Neural cell (in vitro differentiated cells): ENCODE measurements at regions not wholly inside any gene's neighbourhood (a gene's known extent, or its start where the extent isn't known, plus 50 kb on each side); places are given as distances from the start of the nearest gene placed in this dataset.

Source experiments
- H2AFZ ChIP-seq: fragments of 200-600, 300-800 bp; sonication (generic), shearing (Covaris generic); 2 replicates; pipeline ENCODE4 v1.6.0; 2014; ENCODE audit warnings: low read depth, mild to moderate bottlenecking, antibody characterized with exemption, low read length, moderate library complexity
- H3F3A ChIP-seq: fragments of 200-600 bp; shearing (Covaris generic); 2 replicates; pipeline ENCODE4 v1.6.1; 2016; ENCODE audit warnings: mild to moderate bottlenecking, moderate library complexity, mixed read lengths, antibody characterized with exemption, low read length; ENCODE audit not compliant: insufficient read depth, poor library complexity, severe bottlenecking
- H3K27ac ChIP-seq: fragments of 200-600, 300-800 bp; sonication (generic), shearing (Covaris generic); 2 replicates; pipeline ENCODE4 v1.5.1; 2014; ENCODE audit warnings: mild to moderate bottlenecking, low read length, moderate library complexity
- H3K27me3 ChIP-seq: fragments of 300-800, 200-600 bp; sonication (generic), shearing (Covaris generic); 2 replicates; pipeline ENCODE4 v1.6.0; 2014; ENCODE audit warnings: mild to moderate bottlenecking, low read depth, low read length, moderate library complexity; ENCODE audit not compliant: insufficient read depth
- H3K36me3 ChIP-seq: fragments of 300-800, 200-600 bp; sonication (generic), shearing (Covaris generic); 2 replicates; pipeline ENCODE4 v1.5.1; 2014; ENCODE audit warnings: mild to moderate bottlenecking, antibody characterized with exemption, low read length, moderate library complexity; ENCODE audit not compliant: insufficient read depth
- H3K4me2 ChIP-seq: fragments of 300-800, 200-600 bp; sonication (generic), shearing (Covaris generic); 2 replicates; pipeline ENCODE4 v1.6.0; 2014; ENCODE audit warnings: mild to moderate bottlenecking, low read length
- H3K4me3 ChIP-seq: fragments of 300-800, 200-600 bp; sonication (generic), shearing (Covaris generic); 2 replicates; pipeline ENCODE4 v1.5.1; 2014; ENCODE audit warnings: mild to moderate bottlenecking, low read length, moderate library complexity
- H3K79me2 ChIP-seq: fragments of 200-600 bp; shearing (Covaris generic); replicated peaks from 2 replicates; pipeline ENCODE4 v1.6.0; 2014; ENCODE audit warnings: mild to moderate bottlenecking, low read length, moderate library complexity; ENCODE audit not compliant: insufficient read depth
- H3K9ac ChIP-seq: fragments of 300-800, 200-600 bp; sonication (generic), shearing (Covaris generic); 2 replicates; pipeline ENCODE4 v1.6.1; 2016; ENCODE audit warnings: mild to moderate bottlenecking, low read length, mixed read lengths
- H3K9me2 ChIP-seq: fragments of 200-600 bp; shearing (Covaris generic); 2 replicates; pipeline ENCODE4 v1.6.1; 2016; ENCODE audit warnings: mild to moderate bottlenecking, low read length, mixed read lengths; ENCODE audit not compliant: insufficient read depth
- H3K9me3 ChIP-seq: fragments of 200-600, 300-800 bp; sonication (generic), shearing (Covaris generic); 2 replicates; pipeline ENCODE4 v1.6.1; 2016; ENCODE audit warnings: mild to moderate bottlenecking, mixed run types, low read length, moderate library complexity, mixed read lengths
- H4K20me1 ChIP-seq: fragments of 200-600 bp; shearing (Covaris generic); 2 replicates; pipeline ENCODE4 v1.6.1; 2016; ENCODE audit warnings: mild to moderate bottlenecking, mixed run types; ENCODE audit not compliant: insufficient read depth
- CTCF ChIP-seq: fragments of 450-650 bp; IDR thresholded peaks from 2 replicates; pipeline ENCODE4 v1.5.1; 2014; ENCODE audit warnings: antibody characterized with exemption, mild to moderate bottlenecking, moderate library complexity; ENCODE audit not compliant: poor library complexity, severe bottlenecking
- EP300 ChIP-seq: fragments of 450-650 bp; conservative IDR thresholded peaks from 2 replicates; pipeline ENCODE4 v1.6.1; 2014; ENCODE audit warnings: antibody characterized with exemption, mild to moderate bottlenecking, moderate library complexity; ENCODE audit not compliant: poor library complexity, severe bottlenecking
- EZH2 ChIP-seq: fragments of 200-600, 300-800 bp; shearing (Covaris generic), sonication (generic); IDR thresholded peaks from 2 replicates; pipeline ENCODE4 v1.6.1; 2014; ENCODE audit warnings: antibody characterized with exemption, low read length, borderline replicate concordance, mild to moderate bottlenecking; ENCODE audit not compliant: insufficient read depth, poor library complexity, severe bottlenecking
- MXI1 ChIP-seq: fragments of 450-650 bp; conservative IDR thresholded peaks from 2 replicates; pipeline ENCODE4 v1.6.1; 2014; ENCODE audit warnings: antibody characterized with exemption, mild to moderate bottlenecking; ENCODE audit not compliant: poor library complexity, severe bottlenecking
- POLR2AphosphoS5 ChIP-seq: IDR thresholded peaks from 2 replicates; pipeline ENCODE4 v1.6.1; 2012
- RAD21 ChIP-seq: fragments of 450-650 bp; conservative IDR thresholded peaks from 2 replicates; pipeline ENCODE4 v1.6.1; 2014; ENCODE audit warnings: antibody characterized with exemption, mild to moderate bottlenecking, moderate library complexity
- REST ChIP-seq: IDR thresholded peaks from 2 replicates; pipeline ENCODE4 v1.6.1; 2012; ENCODE audit warnings: borderline replicate concordance
- SMC3 ChIP-seq: fragments of 450-650 bp; conservative IDR thresholded peaks from 2 replicates; pipeline ENCODE4 v1.6.1; 2014; ENCODE audit warnings: antibody characterized with exemption, mild to moderate bottlenecking, moderate library complexity; ENCODE audit not compliant: poor library complexity
- TAF1 ChIP-seq: IDR thresholded peaks from 2 replicates; pipeline ENCODE4 v1.6.1; 2012; ENCODE audit warnings: low read depth

- Histone ChIP-seq H2AFZ (no peak overlapping the region), H3K4me3 (no peak overlapping the region), H3K36me3 (no peaks in the 10 kb centered on the region), H3K9me3 (no peaks in the 10 kb centered on the region), H3K9ac (no peak overlapping the region), H3K4me2 (no peak overlapping the region), H3K27ac (no peak overlapping the region), H3K79me2 (no peaks in the 10 kb centered on the region), H4K20me1 (no peaks in the 10 kb centered on the region), H3F3A (no peaks in the 10 kb centered on the region), H3K27me3 (no peaks in the 10 kb centered on the region), H3K9me2 (no peaks in the 10 kb centered on the region)
- no peak for TF ChIP-seq REST
- TF ChIP-seq TAF1 = no peak
- no peak for TF ChIP-seq MXI1
- TF ChIP-seq RAD21 = no peak
- no peak for TF ChIP-seq SMC3
- no peak for TF ChIP-seq EZH2
- no peak for TF ChIP-seq EP300
- no peak for TF ChIP-seq POLR2AphosphoS5
- no peak for TF ChIP-seq CTCF
These were observed 220.6 kb downstream of the PTGER3 start for GRCh38 chr1:70827030-70827429.

- H3K9ac ChIP-seq = no peak overlapping the region
- no peaks in the 10 kb centered on the region for H3K36me3 ChIP-seq
These were observed 219.4 kb downstream of the PTGER3 start for GRCh38 chr1:70828177-70828576.

More at GRCh38 chr1:70828177-70828576, 219.4 kb downstream of the PTGER3 start:
- no peaks in the 10 kb centered on the region for H3K9me2 ChIP-seq
- H3K4me2 ChIP-seq = no peak overlapping the region
- H3K27ac ChIP-seq = no peak overlapping the region
- H4K20me1 ChIP-seq = no peaks in the 10 kb centered on the region
- no peaks in the 10 kb centered on the region for H3K79me2 ChIP-seq
- no peaks in the 10 kb centered on the region for H3K9me3 ChIP-seq
- TF ChIP-seq TAF1 (no peak), RAD21 (no peak), MXI1 (no peak), POLR2AphosphoS5 (no peak), EP300 (no peak), EZH2 (no peak), REST (no peak), CTCF (no peak), SMC3 (no peak)
- H3F3A ChIP-seq = no peaks in the 10 kb centered on the region
- H3K27me3 ChIP-seq = no peaks in the 10 kb centered on the region
- no peak overlapping the region for H3K4me3 ChIP-seq
- no peak overlapping the region for H2AFZ ChIP-seq
